ENCODE measurements at regions not wholly inside any gene's neighbourhood (a gene's known extent, or its start where the extent isn't known, plus 50 kb on each side); places are given as distances from the start of the nearest gene placed in this dataset.

- no peak for TF ChIP-seq POLR2A (IDR thresholded peaks at IDR 0.05; ENCODE audit: low read depth, low read length)
- no peak for TF ChIP-seq SPI1 (IDR thresholded peaks at IDR 0.05; ENCODE audit: low read depth, low read length)
- no peak for TF ChIP-seq TAF1 (IDR thresholded peaks at IDR 0.05; ENCODE audit: low read depth, low read length)
- TF ChIP-seq POLR2AphosphoS5 (IDR thresholded peaks at IDR 0.05; ENCODE audit: low read depth, low read length): no peak
Observed at GRCh38 chr21:17444828-17445227, 68.0 kb upstream of the CXADR start.
